GM21381 (cell line): ENCODE measurements at regions not wholly inside any gene's neighbourhood (a gene's known extent, or its start where the extent isn't known, plus 50 kb on each side); places are given as distances from the start of the nearest gene placed in this dataset.
"Not testable (repeated sequence)": the region's sequence is repeated elsewhere in the genome, so short reads cannot be mapped to it uniquely, and the experiment has no call there.

ENCODE experiments used
- ATAC-seq: cut with Tn5 transposase; IDR thresholded peaks from one replicate; pipeline ENCODE4 v1.9.1; 2021; ENCODE audit warnings: mild to moderate bottlenecking, moderate library complexity; ENCODE audit not compliant: unreplicated experiment

- no peak for ATAC-seq
Observed at GRCh38 chr10:45183174-45183573, 132.2 kb downstream of the OR13A1 start.

GRCh38 chr10:45197816-45198485, 117.5 kb downstream of the OR13A1 start:
- ATAC-seq: no peak

GRCh38 chr10:45198486-45199204, 116.8 kb downstream of the OR13A1 start:
- no peak for ATAC-seq

GRCh38 chr10:45199205-45199740, 116.1 kb downstream of the OR13A1 start:
- ATAC-seq: no peak

GRCh38 chr10:45201271-45201670, 114.1 kb downstream of the OR13A1 start:
- no peak for ATAC-seq

GRCh38 chr10:45202242-45202641, 113.2 kb downstream of the OR13A1 start:
- ATAC-seq: no peak

GRCh38 chr10:45204954-45205775, 110.2 kb downstream of the OR13A1 start:
- no peak for ATAC-seq

GRCh38 chr10:45209888-45210287, 105.5 kb downstream of the OR13A1 start:
- no peak for ATAC-seq

GRCh38 chr10:45211576-45211975, 103.8 kb downstream of the OR13A1 start:
- no peak for ATAC-seq

GRCh38 chr10:45219416-45219815, 96.0 kb downstream of the OR13A1 start:
- ATAC-seq: no peak

GRCh38 chr10:45220931-45221330, 94.5 kb downstream of the OR13A1 start:
- ATAC-seq: no peak

- no peak for ATAC-seq
Observed at GRCh38 chr10:45224219-45224841, 91.1 kb downstream of the OR13A1 start.

- ATAC-seq: no peak
Observed at GRCh38 chr10:45227042-45227441, 88.4 kb downstream of the OR13A1 start.

- no peak for ATAC-seq
Observed at GRCh38 chr10:45227456-45227855, 88.0 kb downstream of the OR13A1 start.

GRCh38 chr10:45229823-45230222, 85.6 kb downstream of the OR13A1 start:
- no peak for ATAC-seq

- not testable (repeated sequence) for ATAC-seq
Observed at GRCh38 chr10:45235260-45235769, 80.1 kb downstream of the OR13A1 start.

- ATAC-seq: no peak
Observed at GRCh38 chr10:45235798-45236220, 79.6 kb downstream of the OR13A1 start.

GRCh38 chr10:45238896-45239295, 76.5 kb downstream of the OR13A1 start:
- ATAC-seq: no peak

GRCh38 chr10:45239642-45240041, 75.8 kb downstream of the OR13A1 start:
- no peak for ATAC-seq

- no peak for ATAC-seq
Observed at GRCh38 chr10:45241865-45242520, 73.4 kb downstream of the OR13A1 start.
